ENCODE measurements at regions not wholly inside any gene's neighbourhood (a gene's known extent, or its start where the extent isn't known, plus 50 kb on each side); places are given as distances from the start of the nearest gene placed in this dataset.

- DNase-seq: no peak
Measured at GRCh38 chr10:31580646-31581045, 261.6 kb downstream of the ZEB1 start.

Measured in NCI-H187 (cell line).